ENCODE measurements at regions not wholly inside any gene's neighbourhood (a gene's known extent, or its start where the extent isn't known, plus 50 kb on each side); places are given as distances from the start of the nearest gene placed in this dataset.

DNA sequence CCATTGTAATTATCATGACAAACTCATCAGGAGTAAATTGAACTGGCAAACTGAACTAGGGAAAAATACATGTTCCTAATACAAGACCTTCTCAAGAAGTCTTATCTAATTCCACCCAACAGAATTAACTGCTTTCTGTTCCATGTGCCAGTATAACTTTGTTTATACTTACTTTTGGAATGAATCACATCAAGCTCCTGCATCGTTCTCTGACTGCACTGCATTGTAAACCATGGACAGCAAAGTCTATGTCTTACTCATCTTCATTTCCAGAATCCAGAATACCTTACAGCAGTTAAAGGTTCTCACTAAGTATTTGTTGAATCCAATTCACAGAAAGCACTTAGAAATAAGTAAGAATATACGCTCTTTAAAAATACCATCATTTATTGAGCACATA is 102.8 kb downstream of the PLK2 start:
- no peak for TF ChIP-seq EZH2phosphoT487 (IDR thresholded peaks at IDR 0.05; ENCODE audit: low read depth, severe bottlenecking, unreplicated experiment)
- TF ChIP-seq, protein P1, sequence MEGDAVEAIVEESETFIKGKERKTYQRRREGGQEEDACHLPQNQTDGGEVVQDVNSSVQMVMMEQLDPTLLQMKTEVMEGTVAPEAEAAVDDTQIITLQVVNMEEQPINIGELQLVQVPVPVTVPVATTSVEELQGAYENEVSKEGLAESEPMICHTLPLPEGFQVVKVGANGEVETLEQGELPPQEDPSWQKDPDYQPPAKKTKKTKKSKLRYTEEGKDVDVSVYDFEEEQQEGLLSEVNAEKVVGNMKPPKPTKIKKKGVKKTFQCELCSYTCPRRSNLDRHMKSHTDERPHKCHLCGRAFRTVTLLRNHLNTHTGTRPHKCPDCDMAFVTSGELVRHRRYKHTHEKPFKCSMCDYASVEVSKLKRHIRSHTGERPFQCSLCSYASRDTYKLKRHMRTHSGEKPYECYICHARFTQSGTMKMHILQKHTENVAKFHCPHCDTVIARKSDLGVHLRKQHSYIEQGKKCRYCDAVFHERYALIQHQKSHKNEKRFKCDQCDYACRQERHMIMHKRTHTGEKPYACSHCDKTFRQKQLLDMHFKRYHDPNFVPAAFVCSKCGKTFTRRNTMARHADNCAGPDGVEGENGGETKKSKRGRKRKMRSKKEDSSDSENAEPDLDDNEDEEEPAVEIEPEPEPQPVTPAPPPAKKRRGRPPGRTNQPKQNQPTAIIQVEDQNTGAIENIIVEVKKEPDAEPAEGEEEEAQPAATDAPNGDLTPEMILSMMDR (IDR thresholded peaks at IDR 0.05; ENCODE audit: poor library complexity) = no peak
- TF ChIP-seq EZH2 (IDR thresholded peaks at IDR 0.05; ENCODE audit: borderline replicate concordance) = no peak
- Histone ChIP-seq H3K27ac (no peak overlapping the region), H2AFZ (no peak overlapping the region), H3K36me3 (replicated peaks; ENCODE audit: insufficient read depth, low read depth) (no peaks in the 10 kb centered on the region), H3K9me2 (replicated peaks; ENCODE audit: insufficient read depth) (no peaks in the 10 kb centered on the region), H3K4me1 (ENCODE audit: insufficient read depth) (no peaks in the 10 kb centered on the region), H3K4me2 (no peak overlapping the region), H3K4me3 (no peak overlapping the region), H3K9me3 (ENCODE audit: low read depth) (no peaks in the 10 kb centered on the region), H3K27me3 (no peaks in the 10 kb centered on the region), H4K20me1 (ENCODE audit: insufficient read depth, poor library complexity, severe bottlenecking) (no peaks in the 10 kb centered on the region), H3K79me2 (no peaks in the 10 kb centered on the region)
- 73% methylated on average over 2 of the region's 2 CpGs for WGBS (ENCODE audit: low lambda C conversion rate, missing lambda C conversion rate)
- DNase-seq (ENCODE audit: low spot score) = no peak

DNA sequence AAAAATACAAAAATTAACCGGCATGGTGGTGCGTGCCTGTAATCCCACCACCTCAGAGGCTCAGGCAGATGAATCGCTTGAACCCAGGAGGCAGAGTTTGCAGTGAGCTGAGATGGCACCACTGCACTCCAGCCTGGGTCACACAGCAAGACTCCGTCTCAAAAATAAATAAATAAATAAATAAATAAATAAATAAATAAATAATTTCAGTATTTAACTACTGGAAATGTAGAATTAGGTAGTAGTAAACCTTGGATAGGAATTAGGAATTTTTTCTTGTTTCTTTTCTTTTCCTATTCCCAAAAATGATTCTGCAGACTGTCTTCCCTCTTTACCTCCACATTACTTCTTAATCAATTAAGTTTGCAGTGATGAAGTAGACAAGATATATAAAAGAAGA is 103.2 kb downstream of the PLK2 start:
- no peaks in the 10 kb centered on the region for H3K9me3 ChIP-seq (ENCODE audit: low read depth)
- no peak overlapping the region for H3K27ac ChIP-seq
- no peaks in the 10 kb centered on the region for H4K20me1 ChIP-seq (ENCODE audit: insufficient read depth, poor library complexity, severe bottlenecking)
- H3K79me2 ChIP-seq = no peaks in the 10 kb centered on the region
- TF ChIP-seq EZH2phosphoT487 (IDR thresholded peaks at IDR 0.05; ENCODE audit: low read depth, severe bottlenecking, unreplicated experiment) (no peak), EZH2 (IDR thresholded peaks at IDR 0.05; ENCODE audit: borderline replicate concordance) (no peak)
- TF ChIP-seq, protein P1 (IDR thresholded peaks at IDR 0.05; ENCODE audit: poor library complexity) = no peak
- WGBS (ENCODE audit: low lambda C conversion rate, missing lambda C conversion rate) = 96% methylated on average over 4 of the region's 4 CpGs
- no peak overlapping the region for H3K4me2 ChIP-seq
- no peak overlapping the region for H3K4me3 ChIP-seq
- H3K4me1 ChIP-seq (ENCODE audit: insufficient read depth) = no peaks in the 10 kb centered on the region
- H3K27me3 ChIP-seq = no peaks in the 10 kb centered on the region
- H3K36me3 ChIP-seq (replicated peaks; ENCODE audit: insufficient read depth, low read depth) = no peaks in the 10 kb centered on the region
- no peaks in the 10 kb centered on the region for H3K9me2 ChIP-seq (replicated peaks; ENCODE audit: insufficient read depth)
- DNase-seq (ENCODE audit: low spot score) = no peak
- H2AFZ ChIP-seq = no peak overlapping the region

DNA sequence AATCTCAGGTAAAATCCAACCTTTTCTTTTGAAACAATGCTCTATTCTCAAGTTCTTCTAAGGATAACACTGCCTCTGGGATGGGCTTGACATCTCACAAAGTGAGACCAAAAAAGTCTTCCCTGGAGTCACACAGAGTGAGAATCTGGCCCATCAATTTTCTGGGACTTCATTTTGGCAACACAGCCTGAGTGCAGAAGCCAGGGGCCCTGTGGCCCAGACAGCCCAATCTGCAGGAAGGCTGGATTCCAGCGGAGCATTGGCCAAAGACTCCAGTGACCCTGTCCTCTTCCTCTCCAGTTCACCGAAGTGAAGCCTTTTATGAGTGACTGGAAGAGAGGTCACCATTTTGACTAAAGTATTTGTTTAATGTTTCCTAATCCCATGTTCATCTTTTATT is 105.1 kb downstream of the PLK2 start:
- Histone ChIP-seq H4K20me1 (ENCODE audit: insufficient read depth, poor library complexity, severe bottlenecking) (no peaks in the 10 kb centered on the region), H3K9me2 (replicated peaks; ENCODE audit: insufficient read depth) (no peaks in the 10 kb centered on the region), H2AFZ (no peak overlapping the region), H3K4me1 (ENCODE audit: insufficient read depth) (no peaks in the 10 kb centered on the region), H3K4me2 (no peak overlapping the region), H3K9me3 (ENCODE audit: low read depth) (no peaks in the 10 kb centered on the region), H3K27me3 (no peaks in the 10 kb centered on the region), H3K4me3 (no peak overlapping the region), H3K36me3 (replicated peaks; ENCODE audit: insufficient read depth, low read depth) (no peaks in the 10 kb centered on the region), H3K79me2 (no peaks in the 10 kb centered on the region), H3K27ac (no peak overlapping the region)
- 81% methylated on average over 2 of the region's 2 CpGs for WGBS (ENCODE audit: low lambda C conversion rate, missing lambda C conversion rate)
- DNase-seq (ENCODE audit: low spot score) = no peak
- TF ChIP-seq, protein P1 (IDR thresholded peaks at IDR 0.05; ENCODE audit: poor library complexity) = no peak
- TF ChIP-seq EZH2 (IDR thresholded peaks at IDR 0.05; ENCODE audit: borderline replicate concordance) (no peak), EZH2phosphoT487 (IDR thresholded peaks at IDR 0.05; ENCODE audit: low read depth, severe bottlenecking, unreplicated experiment) (no peak)

DNA sequence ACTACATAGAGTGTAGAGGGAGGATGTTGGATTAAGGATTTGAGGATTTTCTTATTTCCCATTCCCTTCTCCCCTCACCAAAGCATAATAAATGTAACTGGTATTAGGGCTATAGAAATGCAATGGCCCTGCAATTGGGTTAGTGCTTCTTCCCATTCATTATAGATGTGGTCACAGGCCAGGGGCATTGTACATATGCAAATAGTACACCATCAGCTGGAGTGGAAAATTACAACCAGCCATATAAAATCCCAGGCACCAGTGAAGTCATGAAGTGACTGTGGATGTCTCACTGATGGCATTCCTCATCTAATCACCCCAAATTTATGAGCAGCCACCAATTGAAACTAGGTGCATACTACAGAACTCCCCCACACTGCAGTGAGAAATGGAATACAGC is 105.9 kb downstream of the PLK2 start:
- no peak overlapping the region for H3K4me2 ChIP-seq
- no peak overlapping the region for H3K4me3 ChIP-seq
- no peaks in the 10 kb centered on the region for H3K79me2 ChIP-seq
- no peak overlapping the region for H2AFZ ChIP-seq
- no peaks in the 10 kb centered on the region for H3K36me3 ChIP-seq (replicated peaks; ENCODE audit: insufficient read depth, low read depth)
- H3K27me3 ChIP-seq = no peaks in the 10 kb centered on the region
- no peaks in the 10 kb centered on the region for H3K9me3 ChIP-seq (ENCODE audit: low read depth)
- H3K27ac ChIP-seq = no peak overlapping the region
- H3K4me1 ChIP-seq (ENCODE audit: insufficient read depth) = no peaks in the 10 kb centered on the region
- DNase-seq (ENCODE audit: low spot score) = no peak
- TF ChIP-seq EZH2 (IDR thresholded peaks at IDR 0.05; ENCODE audit: borderline replicate concordance) (no peak), EZH2phosphoT487 (IDR thresholded peaks at IDR 0.05; ENCODE audit: low read depth, severe bottlenecking, unreplicated experiment) (no peak)
- TF ChIP-seq, protein P1 (IDR thresholded peaks at IDR 0.05; ENCODE audit: poor library complexity) = no peak
- H3K9me2 ChIP-seq (replicated peaks; ENCODE audit: insufficient read depth) = no peaks in the 10 kb centered on the region
- no peaks in the 10 kb centered on the region for H4K20me1 ChIP-seq (ENCODE audit: insufficient read depth, poor library complexity, severe bottlenecking)

Measured in hepatocyte (in vitro differentiated cells).